ENCODE measurements at regions not wholly inside any gene's neighbourhood (a gene's known extent, or its start where the extent isn't known, plus 50 kb on each side); places are given as distances from the start of the nearest gene placed in this dataset.

DNA sequence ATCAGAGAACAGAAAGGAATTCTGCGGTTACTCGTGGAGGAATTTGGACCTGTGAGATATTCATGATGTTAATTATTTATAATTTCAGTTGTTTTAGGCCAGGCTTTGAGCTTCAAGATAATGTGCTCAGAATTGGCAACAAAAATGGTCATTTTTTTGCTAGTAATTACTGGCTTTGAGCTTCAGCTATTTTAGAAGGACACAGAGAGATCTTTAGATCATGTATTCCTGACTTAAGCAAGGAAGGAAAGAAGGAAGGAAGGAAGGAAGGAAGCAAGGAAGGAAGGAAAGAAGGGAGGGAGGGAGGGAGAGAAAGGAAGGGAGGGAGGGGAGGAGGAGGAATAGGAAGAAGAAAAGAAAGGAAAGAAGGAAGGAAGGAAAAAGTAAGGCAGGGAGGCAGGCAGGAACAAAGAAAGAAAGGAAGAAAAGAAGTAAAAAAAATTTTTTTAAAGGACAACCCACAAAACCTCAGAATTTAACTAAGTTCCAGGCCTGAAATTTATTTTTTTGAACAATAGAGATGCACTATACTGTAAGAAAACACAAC is 277.9 kb upstream of the KLF3 start:
- TF ChIP-seq, protein P1, sequence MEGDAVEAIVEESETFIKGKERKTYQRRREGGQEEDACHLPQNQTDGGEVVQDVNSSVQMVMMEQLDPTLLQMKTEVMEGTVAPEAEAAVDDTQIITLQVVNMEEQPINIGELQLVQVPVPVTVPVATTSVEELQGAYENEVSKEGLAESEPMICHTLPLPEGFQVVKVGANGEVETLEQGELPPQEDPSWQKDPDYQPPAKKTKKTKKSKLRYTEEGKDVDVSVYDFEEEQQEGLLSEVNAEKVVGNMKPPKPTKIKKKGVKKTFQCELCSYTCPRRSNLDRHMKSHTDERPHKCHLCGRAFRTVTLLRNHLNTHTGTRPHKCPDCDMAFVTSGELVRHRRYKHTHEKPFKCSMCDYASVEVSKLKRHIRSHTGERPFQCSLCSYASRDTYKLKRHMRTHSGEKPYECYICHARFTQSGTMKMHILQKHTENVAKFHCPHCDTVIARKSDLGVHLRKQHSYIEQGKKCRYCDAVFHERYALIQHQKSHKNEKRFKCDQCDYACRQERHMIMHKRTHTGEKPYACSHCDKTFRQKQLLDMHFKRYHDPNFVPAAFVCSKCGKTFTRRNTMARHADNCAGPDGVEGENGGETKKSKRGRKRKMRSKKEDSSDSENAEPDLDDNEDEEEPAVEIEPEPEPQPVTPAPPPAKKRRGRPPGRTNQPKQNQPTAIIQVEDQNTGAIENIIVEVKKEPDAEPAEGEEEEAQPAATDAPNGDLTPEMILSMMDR (conservative IDR thresholded peaks at IDR 0.05; ENCODE audit: low read length): no peak
- TF ChIP-seq EZH2phosphoT487 (IDR thresholded peaks at IDR 0.05; ENCODE audit: borderline replicate concordance, low read depth, low read length): no peak

Measured in OCI-LY7 (cell line).